Mucosa of descending colon (tissue), 3 donors: ENCODE measurements at regions not wholly inside any gene's neighbourhood (a gene's known extent, or its start where the extent isn't known, plus 50 kb on each side); places are given as distances from the start of the nearest gene placed in this dataset.
"Not testable (repeated sequence)": the region's sequence is repeated elsewhere in the genome, so short reads cannot be mapped to it uniquely, and the experiment has no call there.

Source experiments
- ATAC-seq: fragments of 200-7000 bp; cut with Tn5 transposase; one replicate; pipeline ENCODE4 v1.9.1; 2020; ENCODE audit warnings: mild to moderate bottlenecking, moderate library complexity
- DNase-seq, 3 donors: peaks; one replicate each; pipeline ENCODE4 v3.0.0-alpha.2; 2020
- H3K36me3 ChIP-seq: fragments of 200-600 bp; one replicate; pipeline ENCODE4 v1.8.0; 2021; ENCODE audit warnings: low read depth, mild to moderate bottlenecking
- H3K4me1 ChIP-seq: fragments of 200-600 bp; one replicate; pipeline ENCODE4 v1.8.0; 2021; ENCODE audit warnings: low read depth, mild to moderate bottlenecking
- H3K4me3 ChIP-seq: fragments of 200-600 bp; one replicate; pipeline ENCODE4 v1.8.0; 2021; ENCODE audit warnings: mild to moderate bottlenecking
- H3K9me3 ChIP-seq: fragments of 200-600 bp; one replicate; pipeline ENCODE4 v1.8.0; 2021; ENCODE audit warnings: mild to moderate bottlenecking
- CTCF ChIP-seq: fragments of 200-600 bp; IDR thresholded peaks from one replicate; pipeline ENCODE4 v1.8.0; 2022; ENCODE audit warnings: antibody characterized with exemption, mild to moderate bottlenecking
- intact Hi-C, 2 donors: fragments of 100-400 bp; cut with DNase I in 1 of 2; cut with micrococcal nuclease in 1 of 2; formaldehyde crosslinking; loops; one replicate each; pipeline versions ENCODE4 v1.11.0 to v1.11.1; 2022; cut with DNase I, micrococcal nuclease
- donor health status: DM: no; HTN: no; CAD: no; lungs with moderate emphysema.
- donor health status: DM: no; HTN: no; CAD: no.
- donor health status: DM: no; HTN: yes; CAD: no.

- Histone ChIP-seq H3K9me3 (no peaks in the 10 kb centered on the region), H3K4me1 (no peaks in the 10 kb centered on the region), H3K36me3 (no peaks in the 10 kb centered on the region), H3K4me3 (no peak overlapping the region)
- intact Hi-C loops = no loop called here
- no peak for DNase-seq
- ATAC-seq = no peak
- no peak for TF ChIP-seq CTCF
Observed at GRCh38 chr2:236376566-236377244, 112.5 kb upstream of the ASB18 start.

- no peak overlapping the region for H3K4me3 ChIP-seq
- intact Hi-C loops = no loop called here
- no peak for TF ChIP-seq CTCF
- no peaks in the 10 kb centered on the region for H3K4me1 ChIP-seq
- ATAC-seq = no peak
- H3K36me3 ChIP-seq = no peaks in the 10 kb centered on the region
- DNase-seq = no peak
- H3K9me3 ChIP-seq = no peaks in the 10 kb centered on the region
Observed at GRCh38 chr2:236380051-236380612, 115.9 kb upstream of the ASB18 start.

- H3K4me3 ChIP-seq, ATAC-seq, intact Hi-C loops, DNase-seq, H3K36me3 ChIP-seq, H3K9me3 ChIP-seq, H3K4me1 ChIP-seq: not testable (repeated sequence)
Observed at GRCh38 chr2:236381253-236381652, 117.0 kb upstream of the ASB18 start.

- intact Hi-C loops, H3K36me3 ChIP-seq, ATAC-seq, DNase-seq, H3K4me3 ChIP-seq, H3K9me3 ChIP-seq, H3K4me1 ChIP-seq: not testable (repeated sequence)
Observed at GRCh38 chr2:236389284-236390216, 125.3 kb upstream of the ASB18 start.

- no peak for TF ChIP-seq CTCF
- Histone ChIP-seq H3K4me3 (no peak overlapping the region), H3K36me3 (no peaks in the 10 kb centered on the region), H3K9me3 (no peaks in the 10 kb centered on the region), H3K4me1 (no peaks in the 10 kb centered on the region)
- intact Hi-C loops = no loop called here
- no peak for ATAC-seq
- no peak for DNase-seq
Observed at GRCh38 chr2:236393101-236393500, 128.9 kb upstream of the ASB18 start.

GRCh38 chr2:236393581-236393980 lies 129.4 kb upstream of the ASB18 start:
- Histone ChIP-seq H3K4me3 (no peak overlapping the region), H3K36me3 (no peaks in the 10 kb centered on the region), H3K9me3 (no peaks in the 10 kb centered on the region), H3K4me1 (no peaks in the 10 kb centered on the region)
- intact Hi-C loops = no loop called here
- no peak for TF ChIP-seq CTCF
- ATAC-seq (no peak), DNase-seq (no peak)
